Kidney tubule cell (primary cell): ENCODE measurements at regions not wholly inside any gene's neighbourhood (a gene's known extent, or its start where the extent isn't known, plus 50 kb on each side); places are given as distances from the start of the nearest gene placed in this dataset.
"Not testable (repeated sequence)": the region's sequence is repeated elsewhere in the genome, so short reads cannot be mapped to it uniquely, and the experiment has no call there.

Source experiments
- DNase-seq: peaks from one replicate; pipeline ENCODE4 v3.0.0-alpha.2; 2018; ENCODE audit warnings: low spot score

DNA sequence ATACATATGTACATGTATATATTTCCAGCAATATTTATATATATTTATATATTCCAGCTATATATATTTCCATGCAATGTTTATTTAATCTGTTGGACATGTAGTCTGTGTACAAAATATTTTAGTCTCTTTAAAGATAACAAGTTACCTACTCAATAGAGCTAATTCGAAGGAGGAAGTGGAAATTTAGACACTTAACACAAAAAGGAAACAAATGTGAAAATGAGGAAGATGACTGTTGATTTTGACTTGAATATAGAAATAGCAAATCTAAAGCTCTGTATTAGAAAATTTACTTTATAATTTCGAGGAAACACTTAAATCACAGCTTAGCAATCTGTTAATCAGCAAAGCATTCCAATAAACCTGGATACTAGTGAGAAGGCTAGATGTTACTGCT lies 1064.4 kb downstream of the PCDH7 start:
- DNase-seq, result no peak

DNA sequence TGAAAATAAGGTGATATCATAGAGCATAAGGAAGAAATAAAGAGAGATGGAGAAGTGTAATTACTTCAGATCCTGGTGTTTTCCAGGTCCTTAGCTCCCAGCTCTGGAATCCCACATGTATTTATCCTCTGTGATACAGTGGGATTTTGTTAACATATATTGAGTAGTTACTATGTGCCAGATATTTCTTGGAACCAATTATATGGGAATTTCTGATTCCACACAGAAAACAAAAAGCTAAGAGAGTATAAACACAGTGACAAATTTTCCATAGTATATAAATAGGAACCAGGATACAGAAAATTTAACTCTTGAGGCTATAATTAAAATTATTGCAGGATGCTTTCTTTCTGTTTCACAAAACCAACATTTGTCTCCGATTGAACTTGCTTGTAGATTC lies 1067.5 kb downstream of the PCDH7 start:
- DNase-seq, result no peak

DNA sequence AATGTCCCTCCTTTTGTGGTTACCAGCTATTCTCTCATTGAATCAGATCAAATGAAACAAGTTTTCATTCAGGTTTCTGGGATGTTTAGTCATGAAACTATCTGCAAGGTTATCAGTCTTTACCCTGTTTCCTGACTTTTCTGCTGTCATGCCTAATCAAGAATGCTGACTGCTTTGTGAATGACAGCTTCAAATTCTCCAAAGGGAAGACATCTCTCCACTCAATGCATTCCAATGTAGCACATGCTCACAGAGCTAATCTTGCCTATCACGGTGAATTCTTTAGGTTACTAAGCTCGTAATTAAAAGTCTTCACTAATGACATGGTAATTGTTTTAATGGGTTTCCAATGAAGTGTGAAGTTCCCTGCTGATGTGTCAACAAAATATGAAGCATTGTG lies 1068.5 kb downstream of the PCDH7 start:
- DNase-seq, result no peak

DNA sequence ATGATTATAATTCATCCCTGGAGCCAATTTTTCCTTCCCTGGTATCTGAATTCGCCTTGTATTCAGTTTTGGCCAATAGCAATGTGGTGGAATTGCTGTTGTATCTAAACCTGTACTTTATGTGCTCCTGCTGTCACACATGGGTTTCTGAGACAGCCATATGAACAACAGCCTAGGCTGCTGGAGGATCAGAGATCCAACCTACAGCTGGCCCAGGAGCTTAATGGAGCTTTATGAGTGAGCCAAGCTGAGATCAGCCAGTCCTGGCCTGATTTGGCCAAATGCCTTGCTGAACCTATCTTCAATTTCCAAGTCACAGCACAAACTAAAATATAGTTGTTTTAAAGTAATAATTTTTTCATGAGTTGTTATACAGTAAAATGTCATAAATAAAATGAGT lies 1071.5 kb downstream of the PCDH7 start:
- no peak for DNase-seq

DNA sequence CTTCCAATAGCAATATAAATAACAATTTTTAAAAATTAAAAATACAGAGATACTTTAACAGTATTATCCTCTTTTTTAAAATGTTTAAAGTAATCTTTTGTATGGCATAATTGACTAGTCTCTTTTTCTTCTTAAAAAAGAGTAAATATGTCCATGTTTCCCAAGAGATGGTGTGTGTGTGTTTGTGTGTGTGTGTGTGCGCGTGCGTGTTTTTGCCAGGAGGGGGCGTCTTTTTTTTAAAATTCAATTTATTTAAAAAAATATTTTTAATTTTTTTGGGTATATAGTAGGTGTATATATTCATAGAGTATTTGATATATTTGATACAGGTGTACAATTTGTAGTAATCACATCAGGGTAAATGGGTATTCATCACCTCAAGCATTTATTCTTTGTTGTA lies 1073.7 kb downstream of the PCDH7 start:
- DNase-seq, result no peak

DNA sequence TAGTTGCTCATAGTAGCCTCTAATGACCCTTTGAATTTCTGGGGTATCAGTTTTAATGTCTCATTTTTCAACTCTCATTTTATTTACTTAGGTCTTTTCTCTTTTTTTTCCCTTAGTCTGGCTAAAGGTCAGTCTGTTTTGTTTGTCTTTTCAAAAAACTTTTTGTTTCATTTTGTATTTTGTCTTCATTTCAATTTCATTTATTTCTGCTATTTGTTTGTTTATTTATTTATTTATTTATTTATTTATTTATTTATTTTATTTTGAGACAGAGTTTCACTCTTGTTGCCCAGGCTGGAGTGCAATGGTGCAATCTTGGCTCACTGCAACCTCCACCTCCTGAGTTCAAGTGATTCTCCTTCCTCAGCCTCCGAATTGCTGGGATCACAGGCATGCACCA lies 1076.9 kb downstream of the PCDH7 start:
- not testable (repeated sequence) for DNase-seq

DNA sequence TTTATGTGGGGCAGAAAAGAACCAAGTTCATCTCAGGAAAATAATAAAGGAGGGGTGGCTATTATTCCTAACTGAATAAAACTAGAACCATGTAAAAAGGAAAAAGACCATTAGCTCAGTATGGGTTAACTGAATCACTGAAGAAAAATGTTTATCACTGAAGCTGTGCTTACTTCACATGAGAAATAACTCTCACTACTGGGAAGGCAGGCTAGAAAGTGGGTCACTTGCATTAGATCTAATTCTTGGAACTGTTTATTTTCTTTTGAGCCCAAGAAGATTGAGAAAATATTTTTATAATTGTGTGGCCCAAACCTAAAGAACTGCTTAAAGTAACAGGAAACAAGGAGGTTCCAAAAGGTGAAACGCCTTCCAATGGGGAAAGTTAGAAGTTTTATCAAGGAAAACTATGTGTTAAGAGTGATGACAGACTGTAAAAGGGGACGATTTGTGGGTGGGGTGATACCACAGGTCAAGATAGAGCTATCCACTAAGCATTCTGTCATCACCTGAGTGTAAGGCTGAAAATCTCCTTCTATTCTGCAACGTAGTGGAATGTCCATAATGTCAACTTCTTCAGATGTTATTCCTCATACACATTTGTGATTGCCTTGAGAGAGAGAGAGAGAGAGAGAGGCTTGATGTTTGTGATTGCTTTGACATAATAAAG lies 1083.5 kb downstream of the PCDH7 start:
- DNase-seq, result no peak

DNA sequence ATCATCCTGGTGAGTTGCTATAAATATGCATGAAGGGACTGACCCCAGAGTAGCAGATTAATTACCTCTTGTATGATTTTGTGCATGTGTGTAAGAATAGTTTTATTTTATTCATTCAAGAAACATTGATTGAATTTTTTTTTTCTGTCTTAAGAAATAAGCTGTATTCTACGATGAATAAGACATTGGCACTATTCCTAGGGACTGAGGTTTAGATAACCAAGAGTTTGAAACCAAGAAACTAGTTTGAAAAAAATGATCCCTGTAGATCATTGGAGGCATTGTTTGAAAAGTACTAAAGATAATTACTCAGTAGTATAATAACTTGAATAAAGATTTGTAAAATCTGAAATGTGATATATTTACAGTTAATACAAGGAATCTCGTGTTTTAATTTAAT lies 1086.9 kb downstream of the PCDH7 start:
- no peak for DNase-seq

DNA sequence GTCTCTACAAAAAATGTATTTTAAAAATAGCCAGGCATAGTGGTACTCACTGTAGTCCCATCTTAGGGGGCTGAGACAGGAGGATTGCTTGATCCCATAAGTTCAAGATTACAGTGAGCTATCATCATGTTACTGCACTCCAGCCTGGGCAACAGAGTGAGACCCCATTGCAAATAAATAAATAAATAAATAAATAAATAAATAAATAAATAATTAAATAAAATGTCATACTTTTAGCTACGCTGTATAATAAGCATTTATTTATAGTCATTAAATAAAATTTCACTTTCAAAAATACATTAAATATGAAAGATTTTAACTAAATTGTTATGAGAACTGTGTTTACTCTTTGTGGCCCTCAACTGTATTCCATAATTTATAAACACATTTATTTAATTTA lies 1124.2 kb downstream of the PCDH7 start:
- DNase-seq, result no peak

DNA sequence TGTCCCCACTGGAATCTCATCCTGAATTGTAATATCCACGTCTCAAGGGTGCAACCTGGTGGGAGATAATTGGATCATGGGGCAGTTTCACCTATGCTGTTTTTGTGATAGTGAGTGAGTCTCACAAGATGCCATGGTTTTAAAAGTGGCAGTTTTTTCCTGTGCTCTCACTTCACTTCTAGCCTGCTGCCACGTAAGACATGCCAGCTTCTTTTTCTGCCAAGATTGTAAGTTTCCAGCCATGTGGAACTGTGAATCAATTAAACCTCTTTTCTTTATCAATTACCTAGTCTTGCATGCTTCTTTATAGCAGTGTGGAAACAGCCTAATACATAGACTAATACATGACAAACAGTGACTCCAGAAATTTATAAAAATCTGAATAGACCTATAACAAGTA lies 1131.8 kb downstream of the PCDH7 start:
- no peak for DNase-seq

DNA sequence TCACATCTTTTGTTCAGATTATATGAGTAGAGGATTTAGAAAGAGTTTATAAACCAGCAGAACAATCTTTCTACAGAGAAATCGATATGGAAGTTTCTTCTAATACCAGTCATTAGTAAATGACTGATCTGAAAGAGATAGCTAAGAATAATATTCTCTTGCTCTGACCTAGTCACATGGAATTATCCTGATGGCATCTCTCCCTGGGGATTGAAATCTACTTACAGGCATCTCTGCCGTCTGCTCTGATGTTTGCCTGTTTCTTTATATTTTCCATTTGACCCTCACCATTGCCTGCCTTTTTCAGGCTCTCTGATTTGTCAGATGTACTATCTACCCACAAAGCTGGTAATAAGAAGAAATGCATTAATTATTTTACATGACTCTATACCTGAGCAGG lies 1157.3 kb downstream of the PCDH7 start:
- DNase-seq, result no peak

DNA sequence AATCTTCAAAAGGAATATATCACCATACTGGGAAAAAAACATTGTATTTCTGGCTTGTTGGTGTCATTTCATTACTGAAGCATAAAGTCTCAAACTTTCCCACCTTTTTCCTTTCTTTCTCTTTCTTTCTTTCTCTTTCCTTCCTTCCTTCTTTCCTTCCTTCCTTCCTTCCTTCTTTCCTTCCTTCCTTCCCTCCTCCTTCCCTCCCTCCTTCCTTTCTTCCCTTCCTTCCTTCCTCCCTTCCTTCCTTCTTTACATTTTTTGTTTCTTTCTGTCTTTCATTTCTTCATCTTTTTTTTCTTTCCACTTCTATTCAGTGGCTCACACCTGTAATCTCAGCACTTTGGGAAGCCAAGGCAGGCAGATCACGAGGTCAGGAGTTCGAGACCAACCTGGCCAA lies 1160.7 kb downstream of the PCDH7 start:
- DNase-seq, result not testable (repeated sequence)

DNA sequence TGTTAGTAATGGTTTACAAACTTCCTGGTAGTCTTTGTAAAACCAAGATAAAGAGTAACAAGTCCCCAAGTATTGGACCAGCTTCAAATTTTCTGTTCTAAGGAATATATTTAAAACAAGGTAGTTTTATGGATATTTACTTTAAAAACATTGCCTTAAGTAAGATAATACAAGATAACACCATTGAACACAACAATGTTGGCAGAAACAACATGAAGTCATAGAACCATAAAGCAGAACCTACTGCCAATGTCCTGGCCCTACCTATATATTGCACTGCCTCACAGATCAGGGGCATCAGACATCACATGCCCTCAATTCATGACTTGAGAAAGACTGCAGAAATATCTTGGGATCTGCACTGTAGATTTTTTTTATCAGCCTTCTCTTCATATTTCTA lies 1176.2 kb downstream of the PCDH7 start:
- no peak for DNase-seq

DNA sequence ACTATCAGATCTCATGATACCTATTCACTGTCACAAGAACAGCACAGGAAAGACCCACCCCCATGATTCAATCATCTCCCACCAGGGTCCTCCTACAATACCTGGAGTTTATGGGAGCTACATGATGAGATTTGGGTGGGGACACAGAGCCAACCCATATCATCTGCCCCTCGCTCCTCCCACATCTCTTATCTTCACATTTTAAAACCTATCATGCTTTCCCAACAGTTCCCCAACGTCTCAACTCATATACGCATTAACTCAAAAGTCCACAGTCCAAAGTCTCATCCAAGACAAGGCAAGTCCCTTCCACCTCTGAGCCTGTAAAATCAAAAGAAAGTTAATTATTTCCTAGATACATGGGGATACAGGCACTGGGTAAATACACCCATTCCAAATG lies 1185.2 kb downstream of the PCDH7 start:
- DNase-seq, result no peak

DNA sequence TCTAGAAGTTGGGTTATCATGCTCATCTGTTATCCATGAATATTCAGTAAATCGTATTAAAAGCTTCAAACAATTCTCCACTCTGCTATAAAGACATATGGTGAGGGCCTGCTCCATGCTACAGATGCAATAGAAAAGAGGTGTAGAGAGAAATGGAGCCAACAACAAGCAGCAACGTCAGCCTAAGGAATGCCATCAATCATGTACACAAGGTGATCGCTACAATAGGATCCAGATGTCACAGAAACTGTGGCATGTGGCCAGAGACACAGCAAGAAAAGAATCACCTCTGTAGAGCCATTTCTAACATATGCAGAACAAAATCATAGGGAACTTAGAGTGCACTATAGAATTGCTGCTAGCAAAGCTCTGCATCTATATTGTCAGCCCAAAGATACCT lies 1188.1 kb downstream of the PCDH7 start:
- DNase-seq, result no peak

DNA sequence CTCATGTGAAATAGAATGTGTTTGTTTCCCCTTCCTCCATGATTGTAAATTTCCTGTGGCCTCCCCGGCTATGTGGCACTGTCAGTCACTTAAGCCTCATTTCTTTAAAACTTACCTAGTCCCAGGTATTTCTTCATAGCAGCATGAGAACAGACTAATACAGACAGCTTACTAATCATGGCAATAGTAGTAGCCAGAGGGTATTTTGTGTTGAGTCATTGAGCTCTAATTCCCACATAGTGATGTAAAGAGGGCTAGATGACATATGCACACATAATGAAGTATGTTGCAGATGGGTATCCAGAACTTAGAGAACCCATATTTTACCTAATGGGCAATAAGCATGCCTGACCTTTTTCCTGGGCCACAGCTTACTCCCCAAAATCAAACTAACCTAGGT lies 1197.2 kb downstream of the PCDH7 start:
- DNase-seq, result peak; percentile 48

DNA sequence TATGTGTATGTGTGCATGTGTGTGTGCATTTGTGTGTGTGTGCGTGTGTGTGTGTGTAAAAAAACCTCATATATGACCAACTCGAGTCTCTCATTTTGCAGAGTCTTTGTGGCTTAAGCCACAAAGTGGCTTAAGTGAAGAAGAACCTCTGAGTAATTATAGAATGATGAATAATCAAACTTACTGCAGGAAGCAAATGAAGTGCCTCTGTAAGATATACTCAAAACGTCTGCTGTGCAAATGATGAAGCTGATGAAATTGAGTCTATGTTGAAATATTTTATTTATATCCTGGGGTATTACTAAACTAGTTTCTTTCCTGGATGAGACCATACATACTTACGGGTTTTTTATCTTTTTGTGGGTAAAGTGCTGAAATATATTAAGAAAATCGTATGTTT lies 1198.7 kb downstream of the PCDH7 start:
- peak; percentile 8 for DNase-seq

DNA sequence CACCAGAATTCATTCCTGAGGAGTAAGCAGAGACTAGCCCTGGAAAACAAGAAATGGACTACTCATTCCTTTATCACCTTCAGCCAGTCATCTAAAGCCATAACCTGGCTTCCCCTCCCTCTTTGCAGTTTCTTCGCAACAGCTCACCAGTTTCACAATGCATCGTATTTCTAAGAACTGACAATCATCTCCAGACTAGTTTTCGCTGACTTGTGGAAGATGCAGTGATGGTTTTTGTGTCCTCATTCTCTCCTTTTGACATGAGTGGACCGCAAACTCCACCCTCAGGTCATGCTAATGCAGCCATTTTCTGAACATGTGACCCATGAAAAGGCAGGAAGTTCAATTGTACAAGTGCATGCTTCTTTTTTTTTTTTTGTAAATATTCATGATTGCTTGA lies 1203.5 kb downstream of the PCDH7 start:
- no peak for DNase-seq

DNA sequence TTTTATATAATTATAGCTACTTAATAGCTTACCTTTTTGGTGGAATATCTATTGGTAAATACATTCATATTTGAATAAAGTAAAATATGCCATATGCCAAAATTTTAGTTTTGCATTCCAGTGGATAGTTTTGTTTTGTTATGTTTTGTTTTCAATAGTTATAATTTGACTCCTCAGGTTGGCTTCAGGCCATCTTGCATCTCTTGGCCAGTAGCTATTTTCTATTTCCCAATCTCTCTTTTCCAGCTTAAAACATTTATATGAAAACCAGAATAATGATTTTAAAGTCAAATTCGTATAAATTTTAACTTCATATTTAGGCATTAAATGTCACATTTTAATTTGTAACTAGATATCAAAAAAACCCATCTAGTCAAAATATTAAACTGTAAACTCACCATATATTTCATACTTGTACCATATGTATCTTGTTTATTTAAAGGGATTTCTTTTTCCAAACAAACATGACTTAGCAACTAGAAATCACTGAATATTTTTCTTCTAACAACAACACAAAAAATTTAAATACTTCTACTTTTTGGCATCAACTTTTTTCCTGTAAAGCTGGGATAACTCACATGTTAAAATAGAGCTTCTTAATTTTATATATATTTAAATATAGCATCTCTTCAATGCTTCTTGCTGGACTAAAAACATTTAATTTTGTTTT lies 1209.6 kb downstream of the PCDH7 start:
- no peak for DNase-seq

DNA sequence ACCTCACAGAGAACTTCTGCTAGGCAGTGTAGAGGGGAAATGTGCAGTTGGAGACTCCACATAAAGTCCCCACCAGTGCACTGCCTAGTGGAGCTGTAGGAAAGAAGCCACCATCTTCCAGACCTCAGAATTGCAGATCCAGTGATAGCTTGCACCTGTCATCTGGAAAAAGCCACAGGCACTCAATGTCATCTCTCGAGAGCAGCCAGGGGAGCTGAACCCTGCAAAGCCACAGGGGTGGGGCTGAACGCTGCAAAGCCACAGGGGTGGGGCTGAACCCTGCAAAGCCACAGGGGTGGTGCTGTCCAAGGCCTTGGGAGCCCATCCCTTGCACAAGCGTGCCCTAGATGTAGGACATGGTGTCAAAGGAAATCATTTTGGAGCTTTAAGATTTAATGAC lies 1226.3 kb downstream of the PCDH7 start:
- DNase-seq, result no peak

DNA sequence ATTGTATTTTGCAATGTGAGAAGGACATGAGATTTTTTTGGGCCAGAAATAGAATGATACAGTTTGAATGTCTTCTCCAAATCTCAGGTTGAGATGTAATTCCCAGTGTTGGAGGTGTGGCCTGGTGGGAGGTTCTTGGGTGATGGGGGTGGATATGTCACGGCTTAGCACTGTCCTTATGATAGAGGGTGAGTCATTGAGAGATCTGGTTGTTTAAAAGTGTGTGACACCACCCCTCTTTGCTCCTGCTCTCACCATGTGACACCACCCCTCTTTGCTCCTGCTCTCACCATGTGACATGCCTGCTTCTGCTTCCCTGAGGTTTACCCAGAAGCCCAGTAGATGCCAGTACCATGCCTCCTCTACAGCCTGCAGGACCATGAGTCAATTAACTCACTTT lies 1226.9 kb downstream of the PCDH7 start:
- peak; percentile 20 for DNase-seq

DNA sequence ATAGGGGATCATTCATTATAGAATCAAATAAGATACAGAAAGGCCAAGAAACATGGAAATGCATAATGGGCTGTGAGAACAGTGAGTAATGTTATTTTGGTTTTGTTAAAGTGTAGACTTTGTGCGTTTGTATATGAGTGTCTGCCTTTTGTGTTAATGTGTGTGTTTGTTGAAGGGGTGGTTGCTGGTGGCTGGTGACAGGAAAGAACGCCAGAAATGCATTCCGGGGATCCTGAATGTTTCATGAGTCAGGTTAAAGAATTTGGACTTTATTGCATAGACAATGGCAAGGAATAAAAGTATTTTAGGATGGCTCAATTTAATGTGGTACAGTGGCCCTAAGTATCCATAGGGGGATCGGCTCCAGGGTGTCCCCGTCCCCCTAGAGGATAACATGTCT lies 1228.9 kb downstream of the PCDH7 start:
- DNase-seq, result no peak

DNA sequence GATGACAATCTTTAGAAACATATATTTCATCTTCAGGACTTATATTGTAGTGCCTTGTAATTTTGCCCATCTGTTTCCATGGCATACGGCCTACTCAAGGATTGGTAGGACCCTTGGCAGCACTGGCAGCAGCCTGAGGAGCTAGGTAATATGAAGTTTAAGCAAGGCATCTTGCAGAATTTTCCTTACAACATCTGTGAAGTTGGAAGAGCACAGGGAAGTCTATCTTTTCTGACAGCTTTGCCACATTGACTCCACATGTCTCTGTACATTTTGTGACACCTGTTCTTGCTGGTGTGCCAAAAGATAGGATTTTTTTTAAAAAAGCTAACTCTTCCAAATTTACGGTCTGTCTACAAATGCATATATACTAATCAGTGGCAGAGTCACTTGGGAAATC lies 1235.2 kb downstream of the PCDH7 start:
- DNase-seq, result no peak

DNA sequence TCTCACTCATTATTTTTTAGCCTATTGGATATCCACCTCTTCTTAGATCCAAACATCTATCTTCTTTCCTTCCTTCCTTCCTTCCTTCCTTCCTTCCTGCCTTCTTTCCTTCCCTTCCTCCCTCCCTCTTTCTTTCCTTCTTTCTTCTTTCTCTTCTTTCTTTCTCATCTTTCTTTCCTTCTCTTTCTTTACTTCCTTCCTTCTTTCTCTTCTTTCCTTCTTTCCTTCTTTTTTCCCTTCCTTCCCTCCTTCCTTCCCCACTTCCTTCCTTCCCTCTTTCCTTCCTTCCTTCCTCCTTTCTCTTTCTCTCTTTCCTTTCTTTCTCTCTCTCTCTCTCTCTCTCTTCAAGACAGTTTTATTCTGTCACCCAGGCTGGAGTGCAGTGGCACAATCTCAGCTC lies 1239.8 kb downstream of the PCDH7 start:
- DNase-seq, result no peak
